Colonic mucosa (tissue), 4 donors: ENCODE measurements at regions not wholly inside any gene's neighbourhood (a gene's known extent, or its start where the extent isn't known, plus 50 kb on each side); places are given as distances from the start of the nearest gene placed in this dataset.

Experiments
- DNase-seq: peaks from one replicate; pipeline ENCODE4 v3.0.0-alpha.2; 2020
- H3K27ac ChIP-seq: fragments of 200-600 bp; one replicate; pipeline ENCODE4 v1.8.0; 2021
- H3K27me3 ChIP-seq: fragments of 200-600 bp; one replicate; pipeline ENCODE4 v1.8.0; 2021
- H3K36me3 ChIP-seq: fragments of 200-600 bp; one replicate; pipeline ENCODE4 v1.8.0; 2021
- H3K4me1 ChIP-seq: fragments of 200-600 bp; one replicate; pipeline ENCODE4 v1.8.0; 2021; ENCODE audit warnings: mild to moderate bottlenecking
- H3K4me3 ChIP-seq: fragments of 200-600 bp; one replicate; pipeline ENCODE4 v1.8.0; 2021
- H3K9ac ChIP-seq, 2 donors: one replicate each; pipeline ENCODE4 v1.7.0; 2013; ENCODE audit warnings: control low read depth in 2 of 2, low read depth in 2 of 2, low read length in 2 of 2
- H3K9me3 ChIP-seq: fragments of 200-600 bp; one replicate; pipeline ENCODE4 v1.8.0; 2021
- intact Hi-C: fragments of 100-400 bp; cut with DNase I; formaldehyde crosslinking; loops from one replicate; pipeline ENCODE4 v1.14.1; 2022
- TF ChIP-seq, protein P1 (sequence below): fragments of 200-600 bp; IDR thresholded peaks from one replicate; pipeline ENCODE4 v1.8.0; 2022; ENCODE audit warnings: antibody characterized with exemption, mild to moderate bottlenecking
- donor health status: healthy.
- donor health status: DM: no; HTN: no; CAD: no.
- donor health status: DM: no; HTN: no; CAD: no.

DNA sequence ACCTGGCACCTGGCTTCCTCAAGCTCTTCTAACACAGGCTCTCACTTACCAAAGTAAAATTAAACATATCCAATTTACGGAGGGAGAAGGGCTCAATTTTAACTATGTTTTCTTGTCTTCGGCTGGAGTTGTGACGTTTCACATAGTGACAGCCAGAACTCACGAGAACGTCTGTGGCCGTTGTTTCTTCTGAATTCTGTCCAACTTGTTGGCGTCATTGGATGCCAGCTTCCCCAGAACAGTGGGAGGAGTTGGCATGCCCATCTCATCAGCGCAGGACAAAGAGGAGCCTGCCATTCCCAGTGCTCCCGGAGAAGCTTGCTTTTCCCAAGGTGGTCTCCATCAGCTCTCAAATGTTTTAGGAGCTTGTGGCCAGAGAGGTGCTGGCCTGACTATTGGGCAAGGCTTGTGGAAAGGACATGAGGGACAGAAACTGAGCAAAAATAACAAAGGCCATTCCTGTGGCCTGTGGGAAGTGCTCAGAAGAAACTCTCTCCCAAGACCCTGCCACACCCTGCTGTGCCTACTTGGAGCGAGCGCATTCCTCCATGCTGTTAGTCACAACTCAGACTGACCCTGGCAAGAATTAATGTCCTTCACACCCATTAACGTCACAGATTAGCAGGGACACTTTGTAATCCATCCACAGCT is 265.4 kb upstream of the CDH4 start:
- no peaks in the 10 kb centered on the region for H3K4me1 ChIP-seq
- intact Hi-C loops: no loop called here
- no peak overlapping the region for H3K27ac ChIP-seq
- H3K9me3 ChIP-seq: no peaks in the 10 kb centered on the region
- no peak overlapping the region for H3K9ac ChIP-seq
- H3K36me3 ChIP-seq: no peaks in the 10 kb centered on the region
- TF ChIP-seq, protein P1, sequence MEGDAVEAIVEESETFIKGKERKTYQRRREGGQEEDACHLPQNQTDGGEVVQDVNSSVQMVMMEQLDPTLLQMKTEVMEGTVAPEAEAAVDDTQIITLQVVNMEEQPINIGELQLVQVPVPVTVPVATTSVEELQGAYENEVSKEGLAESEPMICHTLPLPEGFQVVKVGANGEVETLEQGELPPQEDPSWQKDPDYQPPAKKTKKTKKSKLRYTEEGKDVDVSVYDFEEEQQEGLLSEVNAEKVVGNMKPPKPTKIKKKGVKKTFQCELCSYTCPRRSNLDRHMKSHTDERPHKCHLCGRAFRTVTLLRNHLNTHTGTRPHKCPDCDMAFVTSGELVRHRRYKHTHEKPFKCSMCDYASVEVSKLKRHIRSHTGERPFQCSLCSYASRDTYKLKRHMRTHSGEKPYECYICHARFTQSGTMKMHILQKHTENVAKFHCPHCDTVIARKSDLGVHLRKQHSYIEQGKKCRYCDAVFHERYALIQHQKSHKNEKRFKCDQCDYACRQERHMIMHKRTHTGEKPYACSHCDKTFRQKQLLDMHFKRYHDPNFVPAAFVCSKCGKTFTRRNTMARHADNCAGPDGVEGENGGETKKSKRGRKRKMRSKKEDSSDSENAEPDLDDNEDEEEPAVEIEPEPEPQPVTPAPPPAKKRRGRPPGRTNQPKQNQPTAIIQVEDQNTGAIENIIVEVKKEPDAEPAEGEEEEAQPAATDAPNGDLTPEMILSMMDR: no peak
- DNase-seq: no peak
- H3K4me3 ChIP-seq: no peak overlapping the region
- no peaks in the 10 kb centered on the region for H3K27me3 ChIP-seq

DNA sequence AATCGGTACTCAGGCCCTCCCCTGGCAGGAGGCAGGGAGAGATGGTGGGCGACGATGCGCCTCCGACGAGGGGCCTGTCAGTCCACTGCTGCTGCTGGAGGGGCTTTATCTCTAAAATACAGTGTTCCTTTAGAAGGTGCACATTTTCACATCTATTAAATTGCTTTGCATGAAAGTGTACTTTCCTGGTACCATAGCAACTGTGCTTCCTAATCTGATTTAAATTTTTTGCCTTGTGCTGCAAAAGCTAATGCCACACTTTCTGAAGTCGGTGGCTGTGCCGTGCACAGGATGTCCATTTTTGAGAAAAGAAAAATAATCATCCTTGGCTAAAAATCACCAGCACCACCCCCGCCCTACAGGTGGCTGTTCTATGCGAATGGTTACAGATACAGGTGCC is 262.0 kb upstream of the CDH4 start:
- Histone ChIP-seq H3K36me3 (no peaks in the 10 kb centered on the region), H3K9me3 (no peaks in the 10 kb centered on the region), H3K4me1 (no peaks in the 10 kb centered on the region), H3K9ac (no peak overlapping the region), H3K27me3 (no peaks in the 10 kb centered on the region), H3K27ac (no peak overlapping the region), H3K4me3 (no peak overlapping the region)
- intact Hi-C loops: no loop called here
- TF ChIP-seq, protein P1: no peak
- DNase-seq: no peak

DNA sequence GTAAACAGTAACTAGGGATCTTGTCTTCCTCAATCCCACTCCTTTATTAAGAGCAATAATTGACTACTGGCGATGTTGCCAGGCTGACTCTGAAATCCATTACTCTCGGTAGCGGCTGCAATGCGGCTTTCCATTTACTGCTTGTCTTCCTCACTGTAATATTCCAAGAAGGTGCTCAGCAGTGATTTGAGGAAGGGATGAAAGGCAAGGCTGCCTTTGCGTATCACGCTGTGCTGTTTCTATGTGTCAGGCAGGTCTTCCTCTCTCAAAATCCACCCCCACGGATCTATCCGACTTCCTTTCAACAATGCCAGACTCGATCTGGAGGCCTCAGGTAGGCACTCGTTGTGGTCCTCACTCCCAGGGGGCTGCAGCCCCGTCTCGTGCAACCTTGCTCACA is 261.4 kb upstream of the CDH4 start:
- TF ChIP-seq, protein P1: no peak
- Histone ChIP-seq H3K27ac (no peak overlapping the region), H3K9me3 (no peaks in the 10 kb centered on the region)

DNA sequence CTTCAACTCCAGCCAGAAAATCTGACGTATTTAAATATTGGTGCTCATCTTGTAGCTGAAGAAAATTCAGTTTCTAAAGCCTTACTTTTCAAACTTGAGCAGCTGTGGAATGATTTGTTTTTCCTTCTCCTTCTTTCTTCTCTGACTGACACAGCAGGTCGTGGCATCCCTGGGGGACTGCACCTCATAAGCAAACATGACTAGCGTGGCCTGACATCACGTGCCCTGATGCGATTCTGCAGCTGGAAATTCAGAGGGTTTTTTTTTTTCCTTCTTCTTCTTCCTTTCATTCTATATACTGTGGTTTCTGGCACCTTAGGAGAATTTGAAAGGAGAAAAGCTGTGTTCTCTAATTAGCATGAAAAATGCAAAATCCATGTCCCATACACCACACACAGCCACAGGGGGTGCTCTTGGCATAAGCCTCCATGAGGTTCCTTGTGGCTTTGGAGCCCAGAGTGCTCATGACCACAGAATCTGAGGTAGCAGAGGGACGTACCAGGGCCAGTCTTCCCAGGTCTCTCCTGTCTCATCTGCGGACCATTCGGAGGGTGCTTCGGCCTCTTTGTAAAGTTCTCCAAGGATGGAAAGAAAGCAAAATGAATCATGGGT is 258.5 kb upstream of the CDH4 start:
- no peak overlapping the region for H3K27ac ChIP-seq
- TF ChIP-seq, protein P1: no peak
- no peaks in the 10 kb centered on the region for H3K4me1 ChIP-seq
- H3K9ac ChIP-seq: no peak overlapping the region
- H3K36me3 ChIP-seq: no peaks in the 10 kb centered on the region
- no peak for DNase-seq
- no peaks in the 10 kb centered on the region for H3K9me3 ChIP-seq
- H3K27me3 ChIP-seq: no peaks in the 10 kb centered on the region
- H3K4me3 ChIP-seq: no peak overlapping the region
- intact Hi-C loops: no loop called here

More for the DNA sequence above, 261.4 kb upstream of the CDH4 start:
- DNase-seq: no peak
- no peaks in the 10 kb centered on the region for H3K27me3 ChIP-seq
- no peak overlapping the region for H3K4me3 ChIP-seq
- intact Hi-C loops: no loop called here
- H3K9ac ChIP-seq: no peak overlapping the region
- no peaks in the 10 kb centered on the region for H3K4me1 ChIP-seq
- H3K36me3 ChIP-seq: no peaks in the 10 kb centered on the region

DNA sequence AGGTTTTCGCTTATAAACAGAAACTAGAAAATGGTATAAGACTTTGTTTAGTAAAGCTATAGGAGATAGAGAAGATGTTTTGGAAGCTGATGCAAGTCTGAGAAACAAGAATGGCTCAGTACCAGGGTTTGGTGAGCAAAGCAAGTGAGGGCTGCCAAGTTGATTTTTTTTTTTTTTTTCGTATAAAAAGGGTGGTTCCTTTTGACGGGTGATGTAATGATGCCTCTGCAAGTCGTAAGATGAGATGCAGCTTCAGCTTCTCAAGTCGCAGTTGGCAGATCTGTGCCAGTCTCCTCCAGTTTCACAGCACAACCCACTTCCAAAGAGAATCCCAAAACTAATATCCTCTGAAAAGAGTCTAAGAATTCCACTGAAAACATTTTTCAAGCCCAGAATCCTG is 252.8 kb upstream of the CDH4 start:
- Histone ChIP-seq H3K36me3 (no peaks in the 10 kb centered on the region), H3K9ac (no peak overlapping the region), H3K4me1 (no peaks in the 10 kb centered on the region), H3K9me3 (no peaks in the 10 kb centered on the region), H3K27ac (no peak overlapping the region), H3K4me3 (no peak overlapping the region), H3K27me3 (no peaks in the 10 kb centered on the region)
- no peak for DNase-seq
- intact Hi-C loops: no loop called here
- TF ChIP-seq, protein P1: no peak
